ENCODE measurements at regions not wholly inside any gene's neighbourhood (a gene's known extent, or its start where the extent isn't known, plus 50 kb on each side); places are given as distances from the start of the nearest gene placed in this dataset.

DNA sequence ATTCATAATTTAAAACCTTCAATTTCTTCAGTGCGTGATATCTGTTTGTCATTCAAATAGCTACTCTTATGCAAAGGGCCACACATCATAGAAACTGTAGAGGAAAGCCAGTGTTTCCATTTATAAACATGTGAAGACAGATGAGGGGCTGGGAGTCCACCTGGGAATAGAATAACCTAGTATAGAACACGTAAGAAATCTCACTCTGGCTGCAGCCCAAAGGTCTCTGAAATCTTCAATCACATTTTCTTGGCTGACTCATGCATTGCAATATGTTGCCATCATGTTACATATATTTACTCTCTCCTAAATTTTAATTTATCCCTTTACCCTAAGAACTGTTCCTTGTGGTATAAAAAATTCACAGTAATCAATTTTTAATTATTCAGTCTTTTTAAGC lies 123.2 kb downstream of the ELOVL4 start:
- DNase-seq (ENCODE audit: low read depth): no peak
- TF ChIP-seq, protein P1, sequence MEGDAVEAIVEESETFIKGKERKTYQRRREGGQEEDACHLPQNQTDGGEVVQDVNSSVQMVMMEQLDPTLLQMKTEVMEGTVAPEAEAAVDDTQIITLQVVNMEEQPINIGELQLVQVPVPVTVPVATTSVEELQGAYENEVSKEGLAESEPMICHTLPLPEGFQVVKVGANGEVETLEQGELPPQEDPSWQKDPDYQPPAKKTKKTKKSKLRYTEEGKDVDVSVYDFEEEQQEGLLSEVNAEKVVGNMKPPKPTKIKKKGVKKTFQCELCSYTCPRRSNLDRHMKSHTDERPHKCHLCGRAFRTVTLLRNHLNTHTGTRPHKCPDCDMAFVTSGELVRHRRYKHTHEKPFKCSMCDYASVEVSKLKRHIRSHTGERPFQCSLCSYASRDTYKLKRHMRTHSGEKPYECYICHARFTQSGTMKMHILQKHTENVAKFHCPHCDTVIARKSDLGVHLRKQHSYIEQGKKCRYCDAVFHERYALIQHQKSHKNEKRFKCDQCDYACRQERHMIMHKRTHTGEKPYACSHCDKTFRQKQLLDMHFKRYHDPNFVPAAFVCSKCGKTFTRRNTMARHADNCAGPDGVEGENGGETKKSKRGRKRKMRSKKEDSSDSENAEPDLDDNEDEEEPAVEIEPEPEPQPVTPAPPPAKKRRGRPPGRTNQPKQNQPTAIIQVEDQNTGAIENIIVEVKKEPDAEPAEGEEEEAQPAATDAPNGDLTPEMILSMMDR (IDR thresholded peaks at IDR 0.05; ENCODE audit: insufficient read depth, low read depth, low read length): no peak
- H3K4me3 ChIP-seq (ENCODE audit: low read depth, low read length): no peak overlapping the region

DNA sequence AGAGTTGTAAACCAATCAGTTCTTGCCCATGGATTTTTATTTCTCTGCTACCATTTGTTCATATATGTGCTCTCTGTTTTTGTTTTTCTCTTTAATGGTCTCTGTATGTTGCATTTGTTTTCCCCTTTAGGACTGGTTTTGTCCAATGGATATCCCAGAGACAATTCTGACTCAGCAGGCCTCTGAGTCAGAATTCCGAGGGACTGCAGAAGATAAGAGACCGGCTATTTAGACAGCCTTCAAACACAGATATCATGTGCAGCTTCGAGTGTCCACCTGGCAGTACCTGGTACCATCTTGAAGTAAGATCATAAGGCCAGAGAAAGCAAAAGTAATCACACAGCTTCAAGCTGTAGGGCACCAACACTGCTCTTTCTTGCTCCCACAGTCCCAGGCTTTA lies 125.5 kb downstream of the ELOVL4 start:
- DNase-seq (ENCODE audit: low read depth): no peak
- H3K4me3 ChIP-seq (ENCODE audit: low read depth, low read length): no peak overlapping the region

DNA sequence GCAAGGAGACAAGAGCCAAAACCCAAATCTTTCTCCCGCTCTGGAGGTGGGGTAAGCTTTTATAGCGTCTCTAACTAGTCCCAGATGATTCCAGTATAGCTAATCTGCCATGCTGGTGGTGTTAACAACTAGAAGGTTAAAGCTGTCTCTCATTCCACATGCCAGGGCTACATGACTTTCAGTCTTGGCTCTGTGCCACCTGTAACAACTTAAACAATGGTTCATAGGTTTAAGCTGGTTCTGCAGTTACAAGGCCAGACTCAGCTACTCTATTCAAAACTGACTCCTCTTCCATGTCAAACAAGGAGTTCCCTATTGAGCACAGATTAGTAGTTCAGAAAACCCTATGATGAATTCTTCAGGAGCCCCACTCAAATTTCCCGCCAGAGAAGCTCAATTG lies 128.9 kb downstream of the ELOVL4 start:
- DNase-seq (ENCODE audit: low read depth): no peak
- H3K4me3 ChIP-seq (ENCODE audit: low read depth, low read length): no peak overlapping the region
- TF ChIP-seq, protein P1 (IDR thresholded peaks at IDR 0.05; ENCODE audit: insufficient read depth, low read depth, low read length): no peak

More for the DNA sequence above, 125.5 kb downstream of the ELOVL4 start:
- TF ChIP-seq, protein P1 (IDR thresholded peaks at IDR 0.05; ENCODE audit: insufficient read depth, low read depth, low read length): no peak

DNA sequence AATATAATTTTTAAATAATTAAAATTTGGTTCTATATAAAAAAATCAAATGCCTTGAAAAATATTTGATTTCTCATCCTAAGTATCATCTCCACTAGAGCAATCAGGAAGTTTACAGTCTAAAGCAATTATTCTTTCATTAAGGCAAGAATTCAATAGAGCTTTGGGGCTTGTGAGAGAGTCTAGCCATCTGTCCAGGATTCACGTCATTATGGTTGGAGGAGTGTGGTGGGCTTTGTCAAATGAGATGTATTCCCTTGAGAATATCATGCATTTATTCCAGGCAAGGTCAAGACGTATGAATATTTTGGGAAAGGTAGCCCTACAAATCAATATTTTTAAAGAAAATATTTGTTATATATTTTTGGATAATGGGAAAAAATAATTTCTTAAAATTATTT lies 132.4 kb downstream of the ELOVL4 start:
- no peak overlapping the region for H3K4me3 ChIP-seq (ENCODE audit: low read depth, low read length)
- DNase-seq (ENCODE audit: low read depth): no peak
- TF ChIP-seq, protein P1 (IDR thresholded peaks at IDR 0.05; ENCODE audit: insufficient read depth, low read depth, low read length): no peak

DNA sequence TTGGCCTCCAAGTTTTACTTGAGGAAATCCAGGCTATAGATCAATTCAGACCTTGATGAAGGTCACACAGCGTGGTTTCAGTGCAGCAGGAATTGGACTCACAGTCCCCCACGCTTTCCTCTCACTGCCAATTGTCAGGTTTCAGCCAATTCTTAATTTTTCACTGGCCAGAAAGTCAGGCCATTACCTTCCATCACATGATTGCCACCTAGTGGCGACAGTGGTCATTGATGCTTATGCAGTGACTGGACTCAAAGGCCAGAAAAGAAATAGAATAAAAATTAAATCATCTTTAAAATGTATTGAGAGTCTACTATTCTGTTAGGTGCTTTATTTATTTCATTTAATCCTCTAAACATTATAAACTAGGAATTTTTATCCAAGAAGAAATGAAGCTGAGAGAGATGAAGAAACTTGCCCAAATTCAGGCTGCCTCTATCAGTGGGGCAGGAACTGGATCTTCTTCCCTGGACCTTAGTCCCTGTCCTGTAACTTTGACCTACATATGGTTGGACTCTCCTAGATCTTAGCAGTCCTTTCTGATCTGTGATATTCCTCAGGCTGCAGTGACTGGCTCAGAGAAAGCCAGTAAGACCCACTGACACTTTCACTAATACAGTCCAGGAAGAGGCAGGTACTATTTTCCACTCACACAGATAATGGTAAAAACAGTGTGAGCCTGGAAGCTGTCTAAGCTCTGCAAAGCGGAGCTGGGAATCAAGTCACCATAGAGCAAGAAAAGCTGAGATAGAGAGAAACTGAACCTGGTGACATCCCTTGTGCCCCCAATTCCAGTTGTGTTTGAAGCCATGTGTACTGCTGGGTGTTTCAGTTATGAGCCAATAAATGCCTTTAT lies 133.3 kb downstream of the ELOVL4 start:
- peak; percentile 61 for DNase-seq (ENCODE audit: low read depth)
- H3K4me3 ChIP-seq (ENCODE audit: low read depth, low read length): no peak overlapping the region
- TF ChIP-seq, protein P1 (IDR thresholded peaks at IDR 0.05; ENCODE audit: insufficient read depth, low read depth, low read length): peak; percentile 85

DNA sequence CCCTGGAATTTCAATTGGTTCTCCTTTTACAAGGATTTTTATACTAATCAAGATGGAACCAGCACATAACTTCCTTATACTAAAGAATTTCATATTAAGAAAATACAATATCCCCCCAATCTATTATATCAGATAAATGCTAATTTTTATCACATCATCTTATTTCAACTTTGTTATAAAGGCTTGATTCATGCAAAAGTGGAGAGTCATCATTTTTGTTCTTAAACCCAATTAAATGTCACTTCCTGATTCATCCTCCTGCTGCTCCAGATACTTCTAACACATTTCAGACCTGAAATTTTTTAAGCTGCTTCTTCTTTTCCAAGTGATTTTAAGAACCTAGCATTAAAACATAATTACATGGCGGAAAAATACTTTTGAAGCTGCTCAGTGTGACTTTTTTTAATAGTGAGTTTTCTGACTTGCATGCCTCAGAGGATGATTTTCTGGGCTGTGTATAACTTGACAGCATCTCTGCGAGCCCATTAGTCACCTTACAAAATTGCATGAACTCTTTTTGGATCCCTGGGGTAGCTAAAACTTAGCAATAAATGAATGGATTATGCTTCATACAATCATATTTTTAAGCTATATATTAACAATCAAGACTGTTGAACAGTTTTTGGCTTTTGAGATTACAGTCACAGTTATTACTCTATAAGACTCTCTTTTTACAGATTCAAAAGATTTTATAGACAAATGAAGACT lies 134.1 kb downstream of the ELOVL4 start:
- no peak overlapping the region for H3K4me3 ChIP-seq (ENCODE audit: low read depth, low read length)
- no peak for DNase-seq (ENCODE audit: low read depth)
- TF ChIP-seq, protein P1 (IDR thresholded peaks at IDR 0.05; ENCODE audit: insufficient read depth, low read depth, low read length): no peak

Data from fibroblast of villous mesenchyme (primary cell).